Activated CD4-positive, alpha-beta memory T cell treated with anti-CD3 and anti-CD28 coated beads for 36 hours (primary cell): ENCODE measurements at regions not wholly inside any gene's neighbourhood (a gene's known extent, or its start where the extent isn't known, plus 50 kb on each side); places are given as distances from the start of the nearest gene placed in this dataset.

Source experiments
- CTCF ChIA-PET: fragments of 350-600 bp; sonication (Branson Sonifier 250); formaldehyde crosslinking; loops from one replicate; lab custom pipeline; 2021; ENCODE audit warnings: antibody characterized with exemption, inconsistent platforms; lab: Charles Lee
- POLR2A ChIA-PET: fragments of 350-600 bp; sonication (Branson Sonifier 250); formaldehyde crosslinking; loops from one replicate; lab custom pipeline; 2021; ENCODE audit warnings: antibody characterized with exemption; lab: Charles Lee
- DNase-seq: peaks from one replicate; pipeline ENCODE4 v3.0.0-alpha.2; 2020
- H3K27ac Mint-ChIP-seq: one replicate; pipeline ENCODE4 v1.8.0; 2021; ENCODE audit warnings: mixed read lengths
- H3K27me3 Mint-ChIP-seq: one replicate; pipeline ENCODE4 v1.8.0; 2021; ENCODE audit warnings: mixed read lengths
- H3K36me3 Mint-ChIP-seq: one replicate; pipeline ENCODE4 v1.8.0; 2021; ENCODE audit warnings: mixed read lengths
- H3K4me1 Mint-ChIP-seq: one replicate; pipeline ENCODE4 v1.8.0; 2021; ENCODE audit warnings: low read depth, mixed read lengths
- H3K4me3 Mint-ChIP-seq: one replicate; pipeline ENCODE4 v1.8.0; 2021; ENCODE audit warnings: mild to moderate bottlenecking, mixed read lengths
- H3K9me3 Mint-ChIP-seq: one replicate; pipeline ENCODE4 v1.8.0; 2021; ENCODE audit warnings: mixed read lengths
- intact Hi-C: fragments of 100-400 bp; cut with micrococcal nuclease; formaldehyde crosslinking; loops from one replicate; pipeline ENCODE4 v1.15.1; 2023

- H3K4me3 Mint-ChIP-seq = no peak overlapping the region
- CTCF ChIA-PET = no interaction called here
- intact Hi-C loops = no loop called here
- H3K27me3 Mint-ChIP-seq = no peaks in the 10 kb centered on the region
- no peaks in the 10 kb centered on the region for H3K4me1 Mint-ChIP-seq
- no peak for DNase-seq
- H3K36me3 Mint-ChIP-seq = no peaks in the 10 kb centered on the region
- no peak overlapping the region for H3K27ac Mint-ChIP-seq
- POLR2A ChIA-PET = no interaction called here
- H3K9me3 Mint-ChIP-seq = no peaks in the 10 kb centered on the region
These were observed 51.2 kb upstream of the PGRMC2 start for GRCh38 chr4:128338634-128339355.

- intact Hi-C loops = no loop called here
- H3K4me1 Mint-ChIP-seq = no peaks in the 10 kb centered on the region
- POLR2A ChIA-PET = no interaction called here
- H3K4me3 Mint-ChIP-seq = no peak overlapping the region
- CTCF ChIA-PET = no interaction called here
- H3K27me3 Mint-ChIP-seq = no peaks in the 10 kb centered on the region
- no peak overlapping the region for H3K27ac Mint-ChIP-seq
- DNase-seq = no peak
- no peaks in the 10 kb centered on the region for H3K9me3 Mint-ChIP-seq
- no peaks in the 10 kb centered on the region for H3K36me3 Mint-ChIP-seq
These were observed 50.2 kb upstream of the PGRMC2 start for GRCh38 chr4:128337863-128338262.
